Suprapubic skin (tissue), 4 donors: ENCODE measurements at regions not wholly inside any gene's neighbourhood (a gene's known extent, or its start where the extent isn't known, plus 50 kb on each side); places are given as distances from the start of the nearest gene placed in this dataset.

Experiments used
- DNase-seq, 2 donors: peaks; one replicate each; pipeline ENCODE4 v3.0.0-alpha.2; 2019; ENCODE audit warnings: low spot score in 2 of 2
- H3K27ac ChIP-seq: fragments of 200-600 bp; sonication (generic); one replicate; pipeline ENCODE4 v1.5.1; 2019
- H3K27me3 ChIP-seq: fragments of 200-600 bp; sonication (generic); one replicate; pipeline ENCODE4 v1.5.1; 2019
- H3K36me3 ChIP-seq: fragments of 200-600 bp; sonication (generic); one replicate; pipeline ENCODE4 v1.5.1; 2019
- H3K4me1 ChIP-seq: fragments of 200-600 bp; sonication (generic); one replicate; pipeline ENCODE4 v1.5.1; 2019
- H3K4me3 ChIP-seq: fragments of 200-600 bp; sonication (generic); one replicate; pipeline ENCODE4 v1.5.1; 2019; ENCODE audit warnings: mild to moderate bottlenecking
- H3K9me3 ChIP-seq: fragments of 200-600 bp; sonication (generic); one replicate; pipeline ENCODE4 v1.5.1; 2019
- EP300 ChIP-seq: sonication (generic); formaldehyde crosslinking; IDR thresholded peaks from one replicate; pipeline ENCODE4 v1.6.1; 2017; ENCODE audit warnings: antibody characterized with exemption
- POLR2A ChIP-seq, 2 donors: fragments of 450-650 bp; IDR thresholded peaks; one replicate each; pipeline ENCODE4 v1.6.1; 2017; ENCODE audit warnings: antibody characterized with exemption in 2 of 2, mild to moderate bottlenecking in 2 of 2, moderate library complexity in 2 of 2
- POLR2AphosphoS5 ChIP-seq, 3 donors: sonication (generic); formaldehyde crosslinking; IDR thresholded peaks; one replicate each; pipeline ENCODE4 v1.6.1; 2017; ENCODE audit warnings: antibody characterized with exemption in 3 of 3
- WGBS: methylation state at CpG from one replicate; pipeline ENCODE4 v1.1.5; 2018; 5-methylcytosine and 5-hydroxymethylcytosine counted together
- TF ChIP-seq, protein P1 (sequence below), 2 donors: fragments of 200-600 bp in 1 of 2; fragments of 450-650 bp in 1 of 2; sonication (generic) in 1 of 2; IDR thresholded peaks; one replicate each; pipeline ENCODE4 v1.5.1; 2016 to 2019; ENCODE audit warnings: antibody characterized with exemption in 2 of 2, mild to moderate bottlenecking in 1 of 2, moderate library complexity in 1 of 2

DNA sequence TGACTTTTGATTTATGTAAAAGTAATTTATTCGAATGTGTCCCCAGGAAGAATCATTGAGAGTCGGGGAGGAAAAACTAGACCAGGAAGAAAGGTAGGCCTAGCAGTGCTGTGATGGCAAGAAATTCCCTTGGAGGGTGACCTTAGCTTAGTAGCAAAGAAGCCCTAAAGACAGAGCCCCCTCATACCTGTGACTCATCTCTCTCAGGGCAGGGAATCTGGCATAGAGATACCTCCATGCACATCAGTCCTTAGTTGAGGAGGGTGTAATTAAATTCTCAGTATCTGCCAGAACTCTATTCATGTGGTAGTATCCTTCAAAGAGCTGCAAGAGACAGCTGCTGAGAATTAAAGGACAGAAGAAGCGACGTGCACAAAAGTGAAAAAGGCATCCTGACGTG, 360.3 kb downstream of the FBXO15 start:
- no peak for DNase-seq
- H3K9me3 ChIP-seq: no peaks in the 10 kb centered on the region
- no peaks in the 10 kb centered on the region for H3K27me3 ChIP-seq
- 79% methylated on average over 5 of the region's 5 CpGs for WGBS
- H3K4me1 ChIP-seq: peaks cover 10% of the 10 kb centered on the region
- H3K4me3 ChIP-seq: no peak overlapping the region
- H3K27ac ChIP-seq: no peak overlapping the region
- no peaks in the 10 kb centered on the region for H3K36me3 ChIP-seq
- TF ChIP-seq EP300: no peak

DNA sequence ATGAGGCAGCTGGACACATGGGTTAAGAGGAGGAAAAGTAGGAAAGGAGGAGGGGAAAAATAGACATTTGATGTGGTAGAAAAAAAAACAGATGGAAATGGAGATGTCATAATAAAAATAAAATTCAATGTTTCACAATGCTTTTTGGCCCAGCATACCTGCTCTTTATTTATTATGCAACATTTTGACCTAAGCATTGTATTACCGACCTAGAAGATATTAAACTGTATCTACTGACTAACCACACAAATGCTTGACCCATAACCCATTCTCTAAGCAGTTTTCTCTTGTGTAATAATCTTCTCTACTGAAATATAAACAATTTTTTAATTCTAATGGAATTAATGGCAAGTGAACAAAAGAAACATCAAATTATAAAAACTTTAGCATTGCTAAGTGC, 362.3 kb downstream of the FBXO15 start:
- Histone ChIP-seq H3K9me3 (no peaks in the 10 kb centered on the region), H3K27ac (no peak overlapping the region), H3K4me3 (no peak overlapping the region), H3K27me3 (no peaks in the 10 kb centered on the region), H3K36me3 (no peaks in the 10 kb centered on the region), H3K4me1 (no peaks in the 10 kb centered on the region)
- WGBS: 67% methylated on average over 1 of the region's 1 CpG
- DNase-seq: no peak
- TF ChIP-seq, protein P1, sequence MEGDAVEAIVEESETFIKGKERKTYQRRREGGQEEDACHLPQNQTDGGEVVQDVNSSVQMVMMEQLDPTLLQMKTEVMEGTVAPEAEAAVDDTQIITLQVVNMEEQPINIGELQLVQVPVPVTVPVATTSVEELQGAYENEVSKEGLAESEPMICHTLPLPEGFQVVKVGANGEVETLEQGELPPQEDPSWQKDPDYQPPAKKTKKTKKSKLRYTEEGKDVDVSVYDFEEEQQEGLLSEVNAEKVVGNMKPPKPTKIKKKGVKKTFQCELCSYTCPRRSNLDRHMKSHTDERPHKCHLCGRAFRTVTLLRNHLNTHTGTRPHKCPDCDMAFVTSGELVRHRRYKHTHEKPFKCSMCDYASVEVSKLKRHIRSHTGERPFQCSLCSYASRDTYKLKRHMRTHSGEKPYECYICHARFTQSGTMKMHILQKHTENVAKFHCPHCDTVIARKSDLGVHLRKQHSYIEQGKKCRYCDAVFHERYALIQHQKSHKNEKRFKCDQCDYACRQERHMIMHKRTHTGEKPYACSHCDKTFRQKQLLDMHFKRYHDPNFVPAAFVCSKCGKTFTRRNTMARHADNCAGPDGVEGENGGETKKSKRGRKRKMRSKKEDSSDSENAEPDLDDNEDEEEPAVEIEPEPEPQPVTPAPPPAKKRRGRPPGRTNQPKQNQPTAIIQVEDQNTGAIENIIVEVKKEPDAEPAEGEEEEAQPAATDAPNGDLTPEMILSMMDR (IDR thresholded peaks at IDR 0.05): no peak
- no peak for TF ChIP-seq POLR2A (IDR thresholded peaks at IDR 0.05)
- TF ChIP-seq POLR2AphosphoS5 (IDR thresholded peaks at IDR 0.05): no peak
- no peak for TF ChIP-seq EP300

DNA sequence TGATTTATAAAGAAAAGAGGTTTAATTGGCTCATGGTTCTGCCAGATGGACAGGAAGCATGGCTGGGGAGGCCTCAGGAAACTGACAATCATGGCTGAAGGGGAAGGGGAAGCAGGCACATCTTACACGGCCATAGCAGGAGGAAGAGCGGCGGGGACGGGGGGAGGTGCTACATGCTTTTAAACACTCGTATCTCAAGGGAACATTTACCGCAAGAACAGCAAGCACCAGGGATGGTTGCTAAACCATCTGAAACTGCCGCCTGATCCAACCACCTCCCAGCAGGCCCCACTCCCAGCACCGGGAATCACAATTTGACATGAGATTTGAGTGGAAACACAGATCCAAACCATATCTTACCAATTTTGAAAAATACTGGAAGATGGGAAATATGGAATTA, 362.8 kb downstream of the FBXO15 start:
- Histone ChIP-seq H3K4me1 (no peaks in the 10 kb centered on the region), H3K36me3 (no peaks in the 10 kb centered on the region), H3K27ac (no peak overlapping the region), H3K4me3 (no peak overlapping the region), H3K27me3 (no peaks in the 10 kb centered on the region), H3K9me3 (no peaks in the 10 kb centered on the region)
- TF ChIP-seq, protein P1 (IDR thresholded peaks at IDR 0.05): no peak
- TF ChIP-seq POLR2AphosphoS5 (IDR thresholded peaks at IDR 0.05) (no peak), EP300 (no peak), POLR2A (IDR thresholded peaks at IDR 0.05) (no peak)
- WGBS: 77% methylated on average over 8 of the region's 8 CpGs
- DNase-seq: no peak

DNA sequence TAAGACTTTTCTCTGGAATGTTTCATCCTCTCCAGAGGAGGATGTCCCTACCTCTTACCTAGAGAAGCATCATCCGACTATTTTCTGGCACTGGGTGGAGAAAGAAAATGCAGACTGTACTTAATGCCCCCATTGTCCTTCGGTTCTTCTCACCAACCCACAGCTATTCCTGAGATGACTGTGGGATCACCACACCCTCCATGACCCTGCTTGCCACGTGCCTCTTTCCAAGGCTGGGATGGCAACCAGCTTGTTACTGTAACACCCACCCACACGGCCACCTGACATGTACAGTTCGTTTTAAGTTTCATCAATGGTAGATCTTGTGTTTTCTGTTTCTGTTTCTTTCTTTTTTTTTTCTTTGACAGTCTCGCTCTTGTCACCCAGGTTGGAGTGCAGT, 365.2 kb downstream of the FBXO15 start:
- Histone ChIP-seq H3K27ac (no peak overlapping the region), H3K4me3 (no peak overlapping the region), H3K4me1 (no peaks in the 10 kb centered on the region), H3K27me3 (no peaks in the 10 kb centered on the region), H3K36me3 (no peaks in the 10 kb centered on the region), H3K9me3 (no peaks in the 10 kb centered on the region)
- 86% methylated on average over 6 of the region's 6 CpGs for WGBS
- TF ChIP-seq, protein P1 (IDR thresholded peaks at IDR 0.05): no peak
- TF ChIP-seq POLR2A (IDR thresholded peaks at IDR 0.05) (no peak), POLR2AphosphoS5 (IDR thresholded peaks at IDR 0.05) (no peak), EP300 (no peak)
- DNase-seq: no peak

DNA sequence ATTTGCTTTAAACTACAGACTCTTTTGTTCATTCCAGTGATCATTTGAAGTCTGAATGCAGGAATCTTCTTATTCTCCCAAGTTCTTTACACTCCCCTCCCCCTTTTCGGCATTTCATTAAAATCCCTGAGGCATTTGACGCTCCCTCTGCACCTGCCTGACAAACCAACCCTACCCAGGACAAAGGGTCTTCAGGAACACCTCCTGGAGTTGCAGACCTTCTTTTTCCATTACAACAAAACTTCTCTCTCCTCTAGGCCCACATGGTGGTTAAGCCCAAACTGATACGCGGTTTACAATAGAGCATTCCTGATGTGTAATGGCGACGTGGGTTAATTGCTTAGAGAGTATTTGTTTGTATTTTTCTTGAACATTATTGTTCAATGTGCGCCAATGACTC, 367.4 kb downstream of the FBXO15 start:
- TF ChIP-seq POLR2AphosphoS5 (IDR thresholded peaks at IDR 0.05) (no peak), POLR2A (IDR thresholded peaks at IDR 0.05) (no peak), EP300 (no peak)
- TF ChIP-seq, protein P1 (IDR thresholded peaks at IDR 0.05): no peak
- Histone ChIP-seq H3K4me3 (no peak overlapping the region), H3K4me1 (no peaks in the 10 kb centered on the region), H3K9me3 (no peaks in the 10 kb centered on the region), H3K36me3 (no peaks in the 10 kb centered on the region), H3K27ac (no peak overlapping the region), H3K27me3 (no peaks in the 10 kb centered on the region)
- WGBS: 86% methylated on average over 7 of the region's 7 CpGs
- no peak for DNase-seq

DNA sequence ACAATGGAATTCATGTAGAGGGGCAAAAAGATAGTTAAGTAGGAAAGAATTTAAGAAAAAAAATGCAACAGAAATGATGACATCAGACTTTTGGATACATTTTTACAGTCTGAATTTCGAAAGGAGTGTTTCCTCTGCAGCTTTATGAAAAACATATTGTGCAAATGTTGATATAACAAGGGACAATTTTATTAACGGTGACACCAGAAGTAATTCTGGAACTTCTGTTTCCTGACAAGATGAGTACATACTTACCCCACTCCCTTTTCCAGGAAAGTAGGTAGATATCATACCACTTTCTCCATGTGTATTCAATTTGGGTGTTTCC, 369.6 kb downstream of the FBXO15 start:
- H3K4me3 ChIP-seq: no peak overlapping the region
- WGBS: 32% methylated on average over 2 of the region's 2 CpGs
- TF ChIP-seq POLR2A (IDR thresholded peaks at IDR 0.05) (no peak), EP300 (no peak), POLR2AphosphoS5 (IDR thresholded peaks at IDR 0.05) (no peak)
- TF ChIP-seq, protein P1 (IDR thresholded peaks at IDR 0.05): no peak
- H3K27me3 ChIP-seq: no peaks in the 10 kb centered on the region
- no peaks in the 10 kb centered on the region for H3K4me1 ChIP-seq
- DNase-seq: no peak
- no peaks in the 10 kb centered on the region for H3K9me3 ChIP-seq
- no peak overlapping the region for H3K27ac ChIP-seq
- no peaks in the 10 kb centered on the region for H3K36me3 ChIP-seq
